Activated CD4-positive, alpha-beta memory T cell treated with anti-CD3 and anti-CD28 coated beads, Interleukin-2, amount 10 ng/mL, durations not matched to agents 7 days and 5 days (primary cell): ENCODE measurements at regions not wholly inside any gene's neighbourhood (a gene's known extent, or its start where the extent isn't known, plus 50 kb on each side); places are given as distances from the start of the nearest gene placed in this dataset.

Experiments
- CTCF ChIA-PET: fragments of 350-600 bp; sonication (Branson Sonifier 250); formaldehyde crosslinking; loops from one replicate; lab custom pipeline; 2021; ENCODE audit warnings: antibody characterized with exemption, inconsistent platforms; lab: Charles Lee
- POLR2A ChIA-PET: fragments of 350-600 bp; sonication (Branson Sonifier 250); formaldehyde crosslinking; loops from one replicate; lab custom pipeline; 2021; ENCODE audit warnings: antibody characterized with exemption; lab: Charles Lee
- DNase-seq: peaks from one replicate; pipeline ENCODE4 v3.0.0-alpha.2; 2020
- H3K27ac Mint-ChIP-seq: one replicate; pipeline ENCODE4 v1.8.0; 2021; ENCODE audit warnings: mild to moderate bottlenecking, mixed read lengths
- H3K27me3 Mint-ChIP-seq: one replicate; pipeline ENCODE4 v1.8.0; 2021; ENCODE audit warnings: mixed read lengths
- H3K36me3 Mint-ChIP-seq: one replicate; pipeline ENCODE4 v1.8.0; 2021; ENCODE audit warnings: low read depth, mixed read lengths
- H3K4me1 Mint-ChIP-seq: one replicate; pipeline ENCODE4 v1.8.0; 2021; ENCODE audit warnings: mixed read lengths
- H3K4me3 Mint-ChIP-seq: one replicate; pipeline ENCODE4 v1.8.0; 2021; ENCODE audit warnings: mild to moderate bottlenecking, mixed read lengths
- H3K9me3 Mint-ChIP-seq: one replicate; pipeline ENCODE4 v1.8.0; 2021; ENCODE audit warnings: mixed read lengths

DNA sequence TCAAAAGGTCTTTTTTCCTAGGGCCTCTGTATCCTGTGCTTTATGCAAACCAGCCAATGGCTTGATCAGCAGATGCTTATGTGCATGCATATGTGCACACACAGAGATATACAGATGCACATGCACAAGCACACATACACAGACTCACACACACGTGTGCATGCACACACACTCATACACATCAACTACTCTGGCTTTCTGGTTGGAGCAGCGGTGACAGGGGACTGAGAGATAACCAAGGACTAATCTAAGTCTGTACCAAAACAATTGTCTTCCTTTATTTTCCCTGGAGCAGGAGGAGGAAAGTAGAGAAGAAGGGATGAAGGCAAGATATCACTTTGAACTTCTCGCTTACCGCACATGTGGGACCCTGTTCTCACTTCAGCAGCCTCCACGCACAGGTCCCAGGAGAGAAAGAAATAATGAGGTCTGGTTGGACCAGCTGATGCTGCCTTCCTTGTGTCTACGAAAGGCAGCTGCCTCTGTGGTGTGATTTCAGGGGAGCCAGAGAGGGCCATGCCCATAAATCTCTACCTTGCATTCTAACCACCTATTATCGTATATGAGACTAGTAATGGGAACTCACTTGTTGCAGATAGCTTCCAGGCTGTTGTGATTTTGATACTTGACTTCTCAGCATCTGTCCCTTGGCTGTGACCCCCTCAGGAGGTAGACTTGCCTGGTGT is 338.0 kb downstream of the EN1 start:
- Mint-ChIP-seq H3K27me3 (no peaks in the 10 kb centered on the region), H3K4me1 (no peaks in the 10 kb centered on the region), H3K4me3 (no peak overlapping the region), H3K27ac (no peak overlapping the region), H3K9me3 (no peaks in the 10 kb centered on the region), H3K36me3 (no peaks in the 10 kb centered on the region)
- ChIA-PET CTCF (no interaction called here), POLR2A (no interaction called here)
- no peak for DNase-seq

DNA sequence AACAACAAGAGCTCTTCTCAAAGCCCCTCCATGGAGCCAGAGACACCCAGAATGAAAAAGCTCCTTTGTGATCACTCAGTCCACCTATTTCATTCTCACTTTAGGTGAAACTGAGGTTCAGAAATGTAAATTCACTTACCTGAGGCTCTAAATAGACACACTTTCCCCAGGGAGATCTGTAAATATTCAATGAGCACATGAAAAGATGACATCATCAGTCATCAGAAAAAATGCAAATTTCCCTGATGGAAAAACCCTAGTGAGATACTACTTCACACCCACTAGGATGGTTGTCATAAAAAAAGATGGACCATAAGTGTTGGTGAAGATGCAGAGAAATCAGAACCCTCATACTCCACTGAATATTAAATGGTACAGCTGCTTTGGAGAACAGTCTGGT is 339.2 kb downstream of the EN1 start:
- Mint-ChIP-seq H3K36me3 (no peaks in the 10 kb centered on the region), H3K27ac (no peak overlapping the region), H3K4me1 (no peaks in the 10 kb centered on the region), H3K27me3 (no peaks in the 10 kb centered on the region), H3K4me3 (no peak overlapping the region), H3K9me3 (no peaks in the 10 kb centered on the region)
- POLR2A ChIA-PET, result interaction anchor here (0.7 kb wide), 1 partner anchor 13 kb away, joined by 3 read pairs; no protein-coding TSS in a partner anchor
- DNase-seq, result no peak
- CTCF ChIA-PET, result no interaction called here

GRCh38 chr2:118505436-118505835 is 342.0 kb downstream of the EN1 start:
- H3K4me3 Mint-ChIP-seq, result no peak overlapping the region
- H3K27ac Mint-ChIP-seq, result no peak overlapping the region
- H3K4me1 Mint-ChIP-seq, result no peaks in the 10 kb centered on the region
- no peak for DNase-seq
- H3K27me3 Mint-ChIP-seq, result no peaks in the 10 kb centered on the region
- ChIA-PET CTCF (no interaction called here), POLR2A (no interaction called here)
- no peaks in the 10 kb centered on the region for H3K36me3 Mint-ChIP-seq
- H3K9me3 Mint-ChIP-seq, result no peaks in the 10 kb centered on the region

- H3K27ac Mint-ChIP-seq, result no peak overlapping the region
- no peak overlapping the region for H3K4me3 Mint-ChIP-seq
- no peaks in the 10 kb centered on the region for H3K4me1 Mint-ChIP-seq
- ChIA-PET CTCF (no interaction called here), POLR2A (no interaction called here)
- H3K9me3 Mint-ChIP-seq, result no peaks in the 10 kb centered on the region
- DNase-seq, result no peak
- no peaks in the 10 kb centered on the region for H3K36me3 Mint-ChIP-seq
- H3K27me3 Mint-ChIP-seq, result no peaks in the 10 kb centered on the region
Observed at GRCh38 chr2:118502106-118502505, 345.3 kb downstream of the EN1 start.

DNA sequence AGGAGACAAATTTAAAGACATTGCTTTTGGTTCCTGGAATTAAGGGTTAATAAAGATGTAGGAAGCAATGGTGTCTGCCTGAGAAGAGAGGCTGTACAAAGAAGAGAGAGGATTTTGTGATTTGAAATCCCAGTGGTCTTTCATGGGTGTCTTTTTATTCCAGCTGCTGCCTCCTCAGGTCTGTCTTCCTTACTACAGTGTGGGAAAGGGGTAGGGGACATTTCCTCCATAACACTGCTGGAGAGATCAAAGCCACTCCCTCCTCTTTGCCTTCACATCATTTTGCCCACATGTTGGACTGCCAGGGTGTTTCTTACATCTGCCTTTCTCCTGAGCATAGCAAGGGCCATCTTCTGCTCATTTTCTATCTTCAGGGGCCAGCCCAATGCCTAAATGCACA is 348.5 kb downstream of the EN1 start:
- Mint-ChIP-seq H3K27ac (no peak overlapping the region), H3K4me3 (no peak overlapping the region), H3K4me1 (no peaks in the 10 kb centered on the region), H3K27me3 (no peaks in the 10 kb centered on the region), H3K9me3 (no peaks in the 10 kb centered on the region), H3K36me3 (no peaks in the 10 kb centered on the region)
- CTCF ChIA-PET, result no interaction called here
- no peak for DNase-seq
- POLR2A ChIA-PET, result no interaction called here

- H3K36me3 Mint-ChIP-seq, result no peaks in the 10 kb centered on the region
- H3K27me3 Mint-ChIP-seq, result no peaks in the 10 kb centered on the region
- CTCF ChIA-PET, result no interaction called here
Observed at GRCh38 chr2:118496870-118497611, 350.4 kb downstream of the EN1 start.

GRCh38 chr2:118496467-118496866 is 351.0 kb downstream of the EN1 start:
- H3K27me3 Mint-ChIP-seq, result no peaks in the 10 kb centered on the region
- ChIA-PET POLR2A (no interaction called here), CTCF (no interaction called here)
- no peaks in the 10 kb centered on the region for H3K36me3 Mint-ChIP-seq
- H3K27ac Mint-ChIP-seq, result no peak overlapping the region
- peaks cover 5% of the 10 kb centered on the region for H3K9me3 Mint-ChIP-seq
- DNase-seq, result no peak
- no peaks in the 10 kb centered on the region for H3K4me1 Mint-ChIP-seq
- no peak overlapping the region for H3K4me3 Mint-ChIP-seq

More at GRCh38 chr2:118496870-118497611, 350.4 kb downstream of the EN1 start:
- H3K4me3 Mint-ChIP-seq, result no peak overlapping the region
- H3K9me3 Mint-ChIP-seq, result peaks cover 2% of the 10 kb centered on the region
- no peak overlapping the region for H3K27ac Mint-ChIP-seq
- H3K4me1 Mint-ChIP-seq, result no peaks in the 10 kb centered on the region
- POLR2A ChIA-PET, result no interaction called here
- no peak for DNase-seq

- ChIA-PET CTCF (interaction anchor here (1.1 kb wide), 1 partner anchor 360 kb away, joined by 4 read pairs; no protein-coding TSS in a partner anchor), POLR2A (interaction anchor here (0.6 kb wide), 1 partner anchor 13 kb away, joined by 3 read pairs; no protein-coding TSS in a partner anchor)
- no peaks in the 10 kb centered on the region for H3K4me1 Mint-ChIP-seq
- H3K27me3 Mint-ChIP-seq, result peaks cover 3% of the 10 kb centered on the region
- DNase-seq, result no peak
- H3K9me3 Mint-ChIP-seq, result peaks cover 5% of the 10 kb centered on the region
- H3K4me3 Mint-ChIP-seq, result no peak overlapping the region
- H3K27ac Mint-ChIP-seq, result no peak overlapping the region
- no peaks in the 10 kb centered on the region for H3K36me3 Mint-ChIP-seq
Observed at GRCh38 chr2:118495290-118495689, 352.2 kb downstream of the EN1 start.

- peaks cover 3% of the 10 kb centered on the region for H3K27me3 Mint-ChIP-seq
- H3K9me3 Mint-ChIP-seq, result peaks cover 5% of the 10 kb centered on the region
- ChIA-PET POLR2A (no interaction called here), CTCF (interaction anchor here (0.8 kb wide), 1 partner anchor 362 kb away, joined by 5 read pairs; no protein-coding TSS in a partner anchor)
- no peak overlapping the region for H3K4me3 Mint-ChIP-seq
- no peak overlapping the region for H3K27ac Mint-ChIP-seq
- no peak for DNase-seq
- no peaks in the 10 kb centered on the region for H3K4me1 Mint-ChIP-seq
- H3K36me3 Mint-ChIP-seq, result no peaks in the 10 kb centered on the region
Observed at GRCh38 chr2:118493213-118493612, 354.2 kb downstream of the EN1 start.

DNA sequence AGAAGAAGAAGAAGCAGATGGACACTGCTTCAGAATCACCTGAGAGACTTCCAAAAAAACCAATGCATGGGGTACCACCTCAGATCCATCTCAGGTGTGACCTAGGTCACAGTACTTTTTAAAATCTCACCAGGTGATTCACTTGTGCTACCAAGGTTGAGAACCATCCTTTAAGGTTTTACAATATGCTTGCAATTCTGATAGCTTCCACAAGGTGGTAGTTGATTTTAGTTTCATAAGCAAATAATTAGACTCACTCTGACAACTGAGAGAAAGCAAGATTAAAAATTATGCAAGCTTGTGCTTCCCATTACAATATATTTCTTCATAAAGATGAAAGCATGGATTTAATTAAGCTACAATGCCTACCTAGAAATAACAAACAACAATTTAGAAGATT is 355.1 kb downstream of the EN1 start:
- POLR2A ChIA-PET, result no interaction called here
- Mint-ChIP-seq H3K9me3 (peaks cover 5% of the 10 kb centered on the region), H3K27me3 (peaks cover 3% of the 10 kb centered on the region), H3K4me3 (no peak overlapping the region), H3K4me1 (no peaks in the 10 kb centered on the region), H3K36me3 (no peaks in the 10 kb centered on the region), H3K27ac (no peak overlapping the region)
- no peak for DNase-seq
- CTCF ChIA-PET, result interaction anchor here (0.9 kb wide), 1 partner anchor 364 kb away, joined by 4 read pairs; no protein-coding TSS in a partner anchor

DNA sequence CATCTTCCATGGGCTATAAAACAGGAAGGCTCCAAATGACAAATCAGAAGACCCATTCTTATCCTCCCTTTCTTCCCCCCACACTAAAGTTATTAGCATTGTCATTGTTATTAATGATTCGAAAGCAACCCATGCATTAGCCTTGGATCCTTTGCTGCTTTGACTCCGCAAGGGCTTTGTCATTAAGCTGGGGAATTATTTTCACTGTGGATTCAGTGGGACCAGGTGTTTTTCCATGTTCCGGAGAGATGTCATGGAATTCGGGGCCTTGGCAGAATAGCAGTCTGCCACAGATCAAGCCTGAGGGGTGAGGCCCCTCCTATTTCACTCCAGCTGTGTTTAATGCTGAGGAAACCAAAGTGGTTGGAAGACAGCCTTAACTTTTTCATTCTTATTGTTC is 357.1 kb downstream of the EN1 start:
- Mint-ChIP-seq H3K36me3 (no peaks in the 10 kb centered on the region), H3K27me3 (peaks cover 3% of the 10 kb centered on the region), H3K4me1 (no peaks in the 10 kb centered on the region), H3K9me3 (peaks cover 5% of the 10 kb centered on the region), H3K27ac (no peak overlapping the region), H3K4me3 (no peak overlapping the region)
- POLR2A ChIA-PET, result no interaction called here
- CTCF ChIA-PET, result no interaction called here
- DNase-seq, result no peak

DNA sequence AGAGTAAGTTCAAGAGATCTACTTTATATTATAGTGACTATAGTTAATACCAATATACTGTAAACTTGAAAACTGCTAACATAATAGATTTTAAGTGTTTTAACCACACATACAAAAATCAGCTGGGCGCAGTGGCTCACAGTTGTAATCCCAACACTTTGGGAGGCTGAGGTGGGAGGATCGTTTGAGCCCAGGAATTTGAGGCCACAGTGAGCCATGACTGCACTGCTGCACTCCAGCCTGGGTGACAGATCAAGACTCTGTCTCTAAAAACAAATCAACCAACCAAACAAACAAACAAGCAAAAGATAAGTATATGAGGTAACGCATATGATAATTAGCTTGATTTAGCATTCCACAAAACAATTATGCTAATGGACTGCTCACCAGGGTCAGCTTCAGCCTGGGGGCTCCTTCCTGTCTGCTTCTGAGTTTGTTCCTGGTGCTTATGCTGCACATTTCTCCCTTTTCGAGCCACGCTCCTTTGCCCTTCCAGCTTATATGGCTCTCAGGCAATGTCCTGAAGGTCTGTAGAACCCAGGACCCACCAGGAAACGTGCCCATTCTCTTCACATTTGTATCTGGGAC is 357.6 kb downstream of the EN1 start:
- CTCF ChIA-PET, result no interaction called here
- peaks cover 3% of the 10 kb centered on the region for H3K27me3 Mint-ChIP-seq
- no peak for DNase-seq
- peaks cover 5% of the 10 kb centered on the region for H3K9me3 Mint-ChIP-seq
- POLR2A ChIA-PET, result no interaction called here
- no peaks in the 10 kb centered on the region for H3K36me3 Mint-ChIP-seq
- no peak overlapping the region for H3K27ac Mint-ChIP-seq
- H3K4me1 Mint-ChIP-seq, result no peaks in the 10 kb centered on the region
- no peak overlapping the region for H3K4me3 Mint-ChIP-seq

DNA sequence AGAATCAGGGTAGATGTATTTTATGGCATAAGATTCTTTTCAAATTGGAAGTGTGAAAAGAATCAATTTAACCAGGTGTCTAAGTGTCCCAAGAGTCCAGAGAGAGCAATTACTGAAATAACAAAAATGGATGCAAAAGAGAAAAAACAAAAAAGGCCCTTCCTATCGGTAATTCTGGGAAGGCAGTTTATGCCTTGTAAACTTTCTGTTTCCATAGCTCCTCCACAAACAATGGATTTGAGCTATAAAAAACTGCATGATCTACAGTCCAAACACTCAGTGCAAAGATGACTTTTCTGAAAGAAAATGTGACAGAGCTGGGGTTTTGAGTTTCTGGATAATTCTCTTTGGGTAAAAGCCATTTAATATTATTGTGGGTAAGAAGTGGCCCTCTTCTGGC is 366.1 kb downstream of the EN1 start:
- Mint-ChIP-seq H3K9me3 (no peaks in the 10 kb centered on the region), H3K27ac (no peak overlapping the region), H3K4me3 (no peak overlapping the region), H3K4me1 (no peaks in the 10 kb centered on the region), H3K36me3 (no peaks in the 10 kb centered on the region), H3K27me3 (no peaks in the 10 kb centered on the region)
- CTCF ChIA-PET, result no interaction called here
- POLR2A ChIA-PET, result no interaction called here
- DNase-seq, result no peak
